Adrenal gland (tissue), 9 donors: ENCODE measurements at regions not wholly inside any gene's neighbourhood (a gene's known extent, or its start where the extent isn't known, plus 50 kb on each side); places are given as distances from the start of the nearest gene placed in this dataset.
"Not testable (repeated sequence)": the region's sequence is repeated elsewhere in the genome, so short reads cannot be mapped to it uniquely, and the experiment has no call there.

Source experiments
- DNase-seq, 7 donors: peaks; one replicate each; pipeline ENCODE4 v3.0.0-alpha.2; 2019 to 2020
- H3K27ac ChIP-seq, 5 donors: fragments of 200-600 bp; sonication (generic) in 4 of 5; 1 replicate in 3 of 5; 2 replicates in 2 of 5; pipeline versions ENCODE4 v1.5.1 to v1.8.0; 2016 to 2020; ENCODE audit warnings: mild to moderate bottlenecking in 1 of 5
- H3K27me3 ChIP-seq: fragments of 200-600 bp; 2 replicates; pipeline ENCODE4 v1.8.0; 2021
- H3K36me3 ChIP-seq, 2 donors: fragments of 200-600 bp; replicated peaks in 1 of 2; 1 replicate in 1 of 2; 2 replicates in 1 of 2; pipeline versions ENCODE4 v1.5.1 to v1.8.0; 2018 to 2022
- H3K4me1 ChIP-seq, 2 donors: fragments of 200-600 bp; replicated peaks in 1 of 2; 1 replicate in 1 of 2; 2 replicates in 1 of 2; pipeline versions ENCODE4 v1.5.1 to v1.8.0; 2018 to 2021
- H3K4me3 ChIP-seq, 4 donors: fragments of 200-600 bp; sonication (generic) in 3 of 4; one replicate each; pipeline ENCODE4 v1.5.1; 2016 to 2018
- H3K9me3 ChIP-seq, 3 donors: fragments of 200-600 bp; sonication (generic) in 1 of 3; replicated peaks in 1 of 3; 1 replicate in 2 of 3; 2 replicates in 1 of 3; pipeline versions ENCODE4 v1.5.1 to v1.8.0; 2016 to 2021
- CTCF ChIP-seq, 6 experiments: fragments of 450-650 bp in 4 of 6; fragments of 200-600 bp in 2 of 6; sonication (generic) in 1 of 6; IDR thresholded peaks; 1 replicate in 5 of 6; 2 replicates in 1 of 6; pipeline versions ENCODE4 v1.5.1 to v1.8.0; 2016 to 2021; ENCODE audit warnings: antibody characterized with exemption in 6 of 6, mild to moderate bottlenecking in 2 of 6, moderate library complexity in 1 of 6
- POLR2A ChIP-seq, 2 donors: fragments of 450-650 bp; IDR thresholded peaks; one replicate each; pipeline ENCODE4 v1.6.1; 2017; ENCODE audit warnings: antibody characterized with exemption in 2 of 2, mild to moderate bottlenecking in 2 of 2, moderate library complexity in 1 of 2
- WGBS, 4 donors: extraction: QIAGEN DNeasy Blood & Tissue Kit in 2 of 4; methylation state at CpG; one replicate each; pipeline versions ENCODE4 v1.1.5 to v1.1.7; 2013 to 2017; 5-methylcytosine and 5-hydroxymethylcytosine counted together
- intact Hi-C, 2 donors: fragments of 100-400 bp; cut with DNase I; formaldehyde crosslinking; loops; one replicate each; pipeline versions ENCODE4 v1.14.1 to v1.15.0; 2022 to 2023
- donor health status: healthy with polysubstance abuse.
- donor health status: Bipolar disorder and iron deficiency.
- donor health status: DM: yes; HTN: yes; CAD: no.
- donor health status: DM: no; HTN: no; CAD: no.
- donor health status: DM: no; HTN: no; CAD: no.

DNA sequence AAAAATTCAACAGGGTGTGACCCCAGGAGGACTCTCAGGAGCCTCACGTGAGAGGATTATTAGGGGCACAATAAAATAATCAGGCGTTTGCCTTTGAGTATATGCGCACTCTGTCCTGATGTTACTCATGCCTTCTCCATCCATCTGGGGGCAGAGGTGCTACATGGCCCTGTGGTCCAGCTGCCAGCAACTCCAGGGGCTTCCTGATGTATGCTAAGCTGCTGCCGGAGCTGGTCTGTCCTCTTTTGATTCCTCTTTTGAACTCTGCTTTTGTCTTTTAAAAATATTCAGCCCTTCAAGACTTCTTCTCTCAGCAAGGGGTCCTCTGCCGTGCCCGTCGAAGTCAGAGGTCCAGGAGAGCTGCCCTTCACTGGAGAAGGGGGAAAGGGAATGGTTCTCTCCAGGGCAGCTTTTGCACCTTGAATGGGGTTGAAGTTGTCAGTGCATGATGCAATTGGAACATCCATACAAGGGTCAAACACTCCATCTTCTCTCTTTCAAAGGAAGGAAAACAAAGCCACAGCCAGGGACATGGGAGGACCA is 431.4 kb downstream of the SHISA9 start:
- TF ChIP-seq POLR2A (IDR thresholded peaks at IDR 0.05) (no peak), CTCF (IDR thresholded peaks at IDR 0.05) (no peak)
- no peak overlapping the region for H3K27ac ChIP-seq
- intact Hi-C loops: no loop called here
- H3K27me3 ChIP-seq: no peaks in the 10 kb centered on the region
- no peaks in the 10 kb centered on the region for H3K36me3 ChIP-seq
- DNase-seq: no peak
- no peaks in the 10 kb centered on the region for H3K9me3 ChIP-seq
- 42 to 47% (median 46%) methylated on average over 7 of the region's 7 CpGs for WGBS, 4 donors
- no peaks in the 10 kb centered on the region for H3K4me1 ChIP-seq
- H3K4me3 ChIP-seq: no peak overlapping the region

DNA sequence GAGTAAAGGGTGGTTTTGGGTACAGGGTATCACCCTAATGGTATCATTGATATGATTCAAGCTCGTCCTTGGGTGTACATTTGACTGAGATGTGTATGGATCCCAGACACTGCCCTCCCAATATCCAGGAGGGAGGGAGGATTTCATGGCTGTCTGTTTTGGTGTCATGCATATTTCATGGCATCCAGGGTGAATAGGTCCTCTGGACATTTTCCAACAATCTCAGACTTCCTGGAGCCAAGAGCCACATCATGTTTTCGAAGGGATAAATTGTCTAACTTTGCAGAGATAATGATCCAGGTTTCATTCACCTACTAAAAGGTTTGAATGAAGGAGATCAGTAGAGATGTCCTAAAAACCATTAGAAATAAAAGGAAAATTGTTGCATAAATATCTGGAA is 431.9 kb downstream of the SHISA9 start:
- Histone ChIP-seq H3K4me1 (no peaks in the 10 kb centered on the region), H3K27me3 (no peaks in the 10 kb centered on the region), H3K4me3 (no peak overlapping the region), H3K27ac (no peak overlapping the region), H3K36me3 (no peaks in the 10 kb centered on the region), H3K9me3 (no peaks in the 10 kb centered on the region)
- intact Hi-C loops: no loop called here
- DNase-seq: no peak
- TF ChIP-seq CTCF (IDR thresholded peaks at IDR 0.05) (no peak), POLR2A (IDR thresholded peaks at IDR 0.05) (no peak)
- 41 to 55% (median 53%) methylated on average over 2 of the region's 2 CpGs for WGBS, 4 donors

- Histone ChIP-seq H3K36me3 (no peaks in the 10 kb centered on the region), H3K4me1 (no peaks in the 10 kb centered on the region), H3K27me3 (no peaks in the 10 kb centered on the region), H3K27ac (no peak overlapping the region), H3K4me3 (no peak overlapping the region), H3K9me3 (no peaks in the 10 kb centered on the region)
- no peak for DNase-seq
- WGBS, 4 donors: 74 to 92% (median 78%) methylated on average over 6 of the region's 6 CpGs
- intact Hi-C loops: no loop called here
- no peak for TF ChIP-seq POLR2A (IDR thresholded peaks at IDR 0.05)
- TF ChIP-seq CTCF (IDR thresholded peaks at IDR 0.05): no peak
Measured at GRCh38 chr16:13335879-13336278, 434.5 kb downstream of the SHISA9 start.

DNA sequence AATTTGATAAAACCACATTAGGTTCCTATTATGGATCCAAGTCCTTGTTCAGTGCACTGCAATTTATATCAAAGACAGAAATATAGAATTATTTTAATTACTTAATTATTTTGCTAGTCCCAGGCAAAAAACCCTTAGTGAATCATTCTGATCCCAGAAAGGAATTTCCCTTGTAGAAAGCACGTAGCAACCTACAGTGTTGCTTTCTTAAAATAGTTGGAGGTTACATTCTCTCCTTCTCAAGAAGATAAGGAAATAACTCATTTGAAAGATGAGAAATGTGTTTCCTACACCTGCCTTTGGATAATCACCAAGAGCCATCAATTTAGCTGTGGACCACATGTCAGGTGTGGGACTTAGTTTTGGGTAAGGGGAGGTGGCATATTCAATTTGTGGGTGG is 434.9 kb downstream of the SHISA9 start:
- no peak overlapping the region for H3K4me3 ChIP-seq
- intact Hi-C loops: no loop called here
- no peaks in the 10 kb centered on the region for H3K4me1 ChIP-seq
- TF ChIP-seq CTCF (IDR thresholded peaks at IDR 0.05): no peak
- TF ChIP-seq POLR2A (IDR thresholded peaks at IDR 0.05): no peak
- H3K9me3 ChIP-seq: no peaks in the 10 kb centered on the region
- WGBS, 4 donors: 43 to 57% (median 49%) methylated on average over 1 of the region's 1 CpG
- DNase-seq: no peak
- no peaks in the 10 kb centered on the region for H3K27me3 ChIP-seq
- H3K36me3 ChIP-seq: no peaks in the 10 kb centered on the region
- H3K27ac ChIP-seq: no peak overlapping the region

DNA sequence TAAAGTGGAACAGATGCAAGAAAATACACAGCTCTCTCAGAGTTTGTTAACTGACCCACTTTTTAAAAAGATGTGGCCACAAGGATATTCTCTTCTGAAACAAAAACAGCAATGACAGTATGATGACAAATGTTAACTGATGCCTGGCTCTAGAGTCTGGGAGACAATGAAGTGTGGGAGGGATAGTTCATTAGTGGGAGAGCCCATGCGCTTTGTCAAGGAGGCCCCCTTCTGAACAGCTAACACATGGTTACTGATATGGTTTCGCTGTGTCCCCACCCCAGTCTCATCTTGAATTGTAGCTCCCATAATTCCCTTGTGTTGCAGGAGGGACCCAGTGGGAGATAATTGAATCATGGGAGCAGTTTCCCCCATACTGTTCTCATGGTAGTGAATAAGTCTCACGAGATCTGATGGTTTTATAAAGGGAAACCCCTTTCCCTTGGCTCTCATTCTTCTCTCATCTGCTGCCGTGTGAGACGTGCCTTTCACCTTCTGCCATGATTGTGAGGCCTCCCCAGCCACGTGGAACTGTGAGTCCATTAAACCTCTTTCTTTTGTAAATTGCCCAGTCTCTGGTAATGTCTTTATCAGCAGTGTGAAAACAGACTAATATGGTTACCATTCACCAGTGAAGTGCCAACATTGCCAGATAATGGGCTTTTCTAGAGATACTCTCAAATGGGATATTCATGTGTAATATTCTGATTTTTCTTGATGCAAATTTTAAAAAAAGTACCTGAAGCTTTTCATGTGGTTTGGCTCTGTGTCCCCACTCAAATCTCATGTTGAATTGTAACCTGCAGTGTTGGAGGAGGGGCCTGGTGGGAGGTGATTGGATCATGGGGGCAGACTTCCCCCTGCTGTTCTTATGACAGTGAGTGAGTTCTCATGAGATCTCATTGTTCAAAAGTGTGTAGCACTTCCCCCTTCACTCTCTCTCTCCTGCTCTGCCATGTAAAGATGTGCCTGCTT is 435.8 kb downstream of the SHISA9 start:
- H3K27me3 ChIP-seq, H3K4me3 ChIP-seq, H3K9me3 ChIP-seq, H3K36me3 ChIP-seq, H3K4me1 ChIP-seq, DNase-seq, intact Hi-C loops, H3K27ac ChIP-seq: not testable (repeated sequence)
- WGBS, 4 donors: 54 to 69% (median 62%) methylated on average over 6 of the region's 6 CpGs
